ENCODE measurements at regions not wholly inside any gene's neighbourhood (a gene's known extent, or its start where the extent isn't known, plus 50 kb on each side); places are given as distances from the start of the nearest gene placed in this dataset.

- Histone ChIP-seq H2AFZ (ENCODE audit: low read depth, low read length) (no peak overlapping the region), H3K27ac (ENCODE audit: low read length) (no peak overlapping the region), H4K20me1 (ENCODE audit: insufficient read depth) (no peaks in the 10 kb centered on the region), H3K4me2 (ENCODE audit: low read length) (no peak overlapping the region), H3K27me3 (ENCODE audit: insufficient read depth, low read depth, low read length) (no peaks in the 10 kb centered on the region), H3K4me3 (ENCODE audit: low read length) (no peak overlapping the region), H3K9ac (ENCODE audit: low read length) (no peak overlapping the region), H3K9me2 (ENCODE audit: insufficient read depth, low read length) (no peaks in the 10 kb centered on the region), H3K36me3 (ENCODE audit: insufficient read depth, low read length) (no peaks in the 10 kb centered on the region), H3K9me3 (ENCODE audit: low read length) (no peaks in the 10 kb centered on the region), H3K79me2 (replicated peaks; ENCODE audit: insufficient read depth, low read length) (no peaks in the 10 kb centered on the region), H3F3A (ENCODE audit: insufficient read depth, low read length, poor library complexity, severe bottlenecking) (no peaks in the 10 kb centered on the region)
- TF ChIP-seq POLR2AphosphoS5 (IDR thresholded peaks at IDR 0.05) = no peak
- TF ChIP-seq EZH2 (IDR thresholded peaks at IDR 0.05; ENCODE audit: borderline replicate concordance, insufficient read depth, low read length, poor library complexity, severe bottlenecking) = no peak
- TF ChIP-seq EP300 (conservative IDR thresholded peaks at IDR 0.05; ENCODE audit: poor library complexity, severe bottlenecking) = no peak
- TF ChIP-seq CTCF (IDR thresholded peaks at IDR 0.05; ENCODE audit: poor library complexity, severe bottlenecking) = no peak
- no peak for TF ChIP-seq TAF1 (IDR thresholded peaks at IDR 0.05; ENCODE audit: low read depth)
- no peak for TF ChIP-seq RAD21 (conservative IDR thresholded peaks at IDR 0.05)
Measured at GRCh38 chr17:54277868-54278267, 455.1 kb downstream of the KIF2B start.

GRCh38 chr17:54280741-54281140 is 458.0 kb downstream of the KIF2B start:
- Histone ChIP-seq H3K9ac (ENCODE audit: low read length) (no peak overlapping the region), H4K20me1 (ENCODE audit: insufficient read depth) (no peaks in the 10 kb centered on the region), H3F3A (ENCODE audit: insufficient read depth, low read length, poor library complexity, severe bottlenecking) (no peaks in the 10 kb centered on the region), H3K27me3 (ENCODE audit: insufficient read depth, low read depth, low read length) (no peaks in the 10 kb centered on the region), H3K79me2 (replicated peaks; ENCODE audit: insufficient read depth, low read length) (no peaks in the 10 kb centered on the region), H2AFZ (ENCODE audit: low read depth, low read length) (no peak overlapping the region), H3K27ac (ENCODE audit: low read length) (no peak overlapping the region), H3K36me3 (ENCODE audit: insufficient read depth, low read length) (no peaks in the 10 kb centered on the region), H3K4me2 (ENCODE audit: low read length) (no peak overlapping the region), H3K4me3 (ENCODE audit: low read length) (no peak overlapping the region), H3K9me2 (ENCODE audit: insufficient read depth, low read length) (no peaks in the 10 kb centered on the region), H3K9me3 (ENCODE audit: low read length) (no peaks in the 10 kb centered on the region)
- no peak for TF ChIP-seq EZH2 (IDR thresholded peaks at IDR 0.05; ENCODE audit: borderline replicate concordance, insufficient read depth, low read length, poor library complexity, severe bottlenecking)

DNA sequence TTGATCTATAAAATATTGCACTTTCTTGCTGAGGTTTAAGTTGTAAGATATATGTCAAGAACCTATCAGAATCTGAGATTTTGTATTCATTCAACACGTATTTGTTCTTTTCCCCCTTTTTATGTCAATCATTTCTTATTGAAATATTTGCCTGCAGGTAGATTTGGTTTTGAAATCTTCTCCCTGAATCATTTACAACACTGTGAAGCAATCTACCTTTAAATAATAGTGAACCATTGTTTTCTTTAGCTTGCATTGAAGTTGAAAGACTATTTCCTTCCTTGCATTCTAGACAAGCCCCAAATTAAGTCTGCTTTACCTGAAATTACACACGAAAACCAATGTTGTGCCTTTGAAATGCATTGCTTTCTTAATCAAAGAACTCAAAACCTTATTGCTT is 460.2 kb downstream of the KIF2B start:
- Histone ChIP-seq H3K4me2 (ENCODE audit: low read length) (no peak overlapping the region), H3K9me3 (ENCODE audit: low read length) (no peaks in the 10 kb centered on the region), H3K79me2 (replicated peaks; ENCODE audit: insufficient read depth, low read length) (no peaks in the 10 kb centered on the region), H2AFZ (ENCODE audit: low read depth, low read length) (no peak overlapping the region), H3K27ac (ENCODE audit: low read length) (no peak overlapping the region), H3K27me3 (ENCODE audit: insufficient read depth, low read depth, low read length) (no peaks in the 10 kb centered on the region), H3F3A (ENCODE audit: insufficient read depth, low read length, poor library complexity, severe bottlenecking) (no peaks in the 10 kb centered on the region), H3K9me2 (ENCODE audit: insufficient read depth, low read length) (no peaks in the 10 kb centered on the region), H4K20me1 (ENCODE audit: insufficient read depth) (no peaks in the 10 kb centered on the region), H3K4me3 (ENCODE audit: low read length) (no peak overlapping the region), H3K9ac (ENCODE audit: low read length) (no peak overlapping the region), H3K36me3 (ENCODE audit: insufficient read depth, low read length) (no peaks in the 10 kb centered on the region)
- TF ChIP-seq TAF1 (IDR thresholded peaks at IDR 0.05; ENCODE audit: low read depth) (no peak), POLR2AphosphoS5 (IDR thresholded peaks at IDR 0.05) (no peak), REST (IDR thresholded peaks at IDR 0.05; ENCODE audit: borderline replicate concordance) (no peak), EZH2 (IDR thresholded peaks at IDR 0.05; ENCODE audit: borderline replicate concordance, insufficient read depth, low read length, poor library complexity, severe bottlenecking) (no peak), SMC3 (conservative IDR thresholded peaks at IDR 0.05; ENCODE audit: poor library complexity) (no peak), MXI1 (conservative IDR thresholded peaks at IDR 0.05; ENCODE audit: poor library complexity, severe bottlenecking) (no peak), RAD21 (conservative IDR thresholded peaks at IDR 0.05) (no peak), EP300 (conservative IDR thresholded peaks at IDR 0.05; ENCODE audit: poor library complexity, severe bottlenecking) (no peak)
